Endothelial cell of umbilical vein (primary cell): ENCODE measurements at regions not wholly inside any gene's neighbourhood (a gene's known extent, or its start where the extent isn't known, plus 50 kb on each side); places are given as distances from the start of the nearest gene placed in this dataset.
"Not testable (repeated sequence)": the region's sequence is repeated elsewhere in the genome, so short reads cannot be mapped to it uniquely, and the experiment has no call there.

Experiments
- CTCF ChIP-seq, 2 donors: IDR thresholded peaks; 1 replicate in 1 of 2; 2 replicates in 1 of 2; pipeline ENCODE4 v1.5.1; 2011; ENCODE audit warnings: low read length in 2 of 2, mild to moderate bottlenecking in 2 of 2, moderate library complexity in 2 of 2, control low read depth in 1 of 2, inconsistent platforms in 1 of 2, low read depth in 1 of 2; ENCODE audit not compliant: insufficient read depth in 1 of 2; ENCODE audit errors: extremely low read depth in 1 of 2
- JUN ChIP-seq: IDR thresholded peaks from 2 replicates; pipeline ENCODE4 v1.6.1; 2011; ENCODE audit warnings: borderline replicate concordance, low read depth; ENCODE audit not compliant: insufficient read length, insufficient read depth

GRCh38 chr12:131601499-131601898 is 109.4 kb upstream of the SFSWAP start:
- TF ChIP-seq CTCF (IDR thresholded peaks at IDR 0.05; ENCODE audit: extremely low read depth in 1 of 2, insufficient read depth in 1 of 2, low read depth in 1 of 2, low read length in 2 of 2); JUN: not testable (repeated sequence)
